Ovary (tissue), 7 donors: ENCODE measurements at regions not wholly inside any gene's neighbourhood (a gene's known extent, or its start where the extent isn't known, plus 50 kb on each side); places are given as distances from the start of the nearest gene placed in this dataset.

Source experiments
- DNase-seq, 5 donors: peaks; one replicate each; pipeline ENCODE4 v3.0.0-alpha.2; 2019 to 2020
- H3K27ac ChIP-seq, 2 donors: fragments of 200-600 bp; one replicate each; pipeline versions ENCODE4 v1.5.1 to v1.8.0; 2019 to 2022
- H3K27me3 ChIP-seq: fragments of 200-600 bp; one replicate; pipeline ENCODE4 v1.8.0; 2022
- H3K36me3 ChIP-seq: fragments of 200-600 bp; sonication (generic); one replicate; pipeline ENCODE4 v1.5.1; 2019
- H3K4me1 ChIP-seq: one replicate; pipeline ENCODE4 v1.8.1; 2013; ENCODE audit warnings: mild to moderate bottlenecking, moderate library complexity; ENCODE audit not compliant: insufficient read depth
- H3K4me3 ChIP-seq: fragments of 200-600 bp; sonication (generic); one replicate; pipeline ENCODE4 v1.5.1; 2017
- H3K9me3 ChIP-seq, 2 donors: fragments of 200-600 bp in 1 of 2; sonication (generic) in 1 of 2; one replicate each; pipeline versions ENCODE4 v1.5.1 to v1.8.1; 2013 to 2019; ENCODE audit warnings: mild to moderate bottlenecking in 1 of 2, moderate library complexity in 1 of 2
- CTCF ChIP-seq, 3 donors: fragments of 450-650 bp in 2 of 3; fragments of 200-600 bp in 1 of 3; IDR thresholded peaks; one replicate each; pipeline versions ENCODE4 v1.5.1 to v1.8.0; 2016 to 2022; ENCODE audit warnings: antibody characterized with exemption in 3 of 3, mild to moderate bottlenecking in 1 of 3
- EP300 ChIP-seq: sonication (generic); formaldehyde crosslinking; IDR thresholded peaks from one replicate; pipeline ENCODE4 v1.6.1; 2017; ENCODE audit warnings: antibody characterized with exemption
- POLR2A ChIP-seq: fragments of 450-650 bp; IDR thresholded peaks from one replicate; pipeline ENCODE4 v1.6.1; 2017; ENCODE audit warnings: antibody characterized with exemption, mild to moderate bottlenecking, moderate library complexity
- WGBS, 3 donors: extraction: QIAGEN DNeasy Blood & Tissue Kit in 1 of 3; methylation state at CpG; one replicate each; pipeline versions ENCODE4 v1.1.5 to v1.1.7; 2013 to 2017; 5-methylcytosine and 5-hydroxymethylcytosine counted together
- intact Hi-C, 4 donors: fragments of 100-400 bp; cut with DNase I; formaldehyde crosslinking; loops; one replicate each; pipeline versions ENCODE4 v1.11.0 to v1.15.1; 2022 to 2023
- donor health status: DM: no; HTN: no; CAD: no; lungs with moderate emphysema.
- donor health status: DM: no; HTN: no; CAD: no.
- donor health status: Bipolar disorder and iron deficiency.
- donor health status: DM: no; HTN: no; CAD: no.
- donor health status: DM: yes; HTN: yes; CAD: no.

- intact Hi-C loops = no loop called here
- Histone ChIP-seq H3K27me3 (no peaks in the 10 kb centered on the region), H3K4me3 (no peak overlapping the region), H3K4me1 (no peaks in the 10 kb centered on the region), H3K27ac (no peak overlapping the region), H3K36me3 (no peaks in the 10 kb centered on the region), H3K9me3 (no peaks in the 10 kb centered on the region)
- no peak for DNase-seq
- TF ChIP-seq EP300 (no peak), CTCF (IDR thresholded peaks at IDR 0.05) (no peak), POLR2A (no peak)
- WGBS, 3 donors = 0 to 7% (median 6%) methylated on average over 1 of the region's 1 CpG
Observed at GRCh38 chr3:181316482-181316881, 326.9 kb upstream of the DNAJC19 start.

- intact Hi-C loops = no loop called here
- 8 to 14% (median 12%) methylated on average over 5 of the region's 5 CpGs for WGBS, 3 donors
- no peaks in the 10 kb centered on the region for H3K36me3 ChIP-seq
- no peaks in the 10 kb centered on the region for H3K9me3 ChIP-seq
- no peaks in the 10 kb centered on the region for H3K4me1 ChIP-seq
- H3K27ac ChIP-seq = no peak overlapping the region
- no peak for TF ChIP-seq EP300
- no peak for TF ChIP-seq POLR2A
- TF ChIP-seq CTCF (IDR thresholded peaks at IDR 0.05) = no peak
- no peaks in the 10 kb centered on the region for H3K27me3 ChIP-seq
- no peak for DNase-seq
- H3K4me3 ChIP-seq = no peak overlapping the region
Observed at GRCh38 chr3:181313335-181313734, 323.8 kb upstream of the DNAJC19 start.

- TF ChIP-seq EP300 (no peak), POLR2A (no peak), CTCF (IDR thresholded peaks at IDR 0.05) (no peak)
- Histone ChIP-seq H3K36me3 (no peaks in the 10 kb centered on the region), H3K4me1 (no peaks in the 10 kb centered on the region), H3K27me3 (no peaks in the 10 kb centered on the region), H3K27ac (no peak overlapping the region), H3K4me3 (no peak overlapping the region), H3K9me3 (no peaks in the 10 kb centered on the region)
- 45 to 50% (median 49%) methylated on average over 6 of the region's 6 CpGs for WGBS, 3 donors
- intact Hi-C loops = no loop called here
- DNase-seq = no peak
Observed at GRCh38 chr3:181311186-181311585, 321.6 kb upstream of the DNAJC19 start.

- Histone ChIP-seq H3K9me3 (no peaks in the 10 kb centered on the region), H3K36me3 (no peaks in the 10 kb centered on the region), H3K27me3 (no peaks in the 10 kb centered on the region), H3K27ac (no peak overlapping the region), H3K4me3 (no peak overlapping the region), H3K4me1 (no peaks in the 10 kb centered on the region)
- intact Hi-C loops = no loop called here
- 70 to 75% (median 75%) methylated on average over 2 of the region's 2 CpGs for WGBS, 3 donors
- no peak for DNase-seq
- TF ChIP-seq EP300 = no peak
- no peak for TF ChIP-seq POLR2A
- TF ChIP-seq CTCF (IDR thresholded peaks at IDR 0.05) = no peak
Observed at GRCh38 chr3:181302960-181303359, 313.4 kb upstream of the DNAJC19 start.

GRCh38 chr3:181300033-181300432 lies 310.5 kb upstream of the DNAJC19 start:
- Histone ChIP-seq H3K27me3 (no peaks in the 10 kb centered on the region), H3K4me3 (no peak overlapping the region), H3K4me1 (no peaks in the 10 kb centered on the region), H3K9me3 (no peaks in the 10 kb centered on the region), H3K36me3 (no peaks in the 10 kb centered on the region), H3K27ac (no peak overlapping the region)
- no peak for TF ChIP-seq EP300
- TF ChIP-seq POLR2A = no peak
- TF ChIP-seq CTCF (IDR thresholded peaks at IDR 0.05) = no peak
- DNase-seq = no peak
- 48 to 63% (median 54%) methylated on average over 2 of the region's 2 CpGs for WGBS, 3 donors
- intact Hi-C loops = no loop called here
